Astrocyte of the spinal cord (primary cell): ENCODE measurements at regions not wholly inside any gene's neighbourhood (a gene's known extent, or its start where the extent isn't known, plus 50 kb on each side); places are given as distances from the start of the nearest gene placed in this dataset.

Source experiments
- DNase-seq: peaks from one replicate; pipeline ENCODE4 v3.0.0; 2011; ENCODE audit warnings: low read depth, low spot score
- H3K4me3 ChIP-seq: 2 replicates; pipeline ENCODE4 v1.5.1; 2011; ENCODE audit warnings: low read depth, mild to moderate bottlenecking, low read length, moderate library complexity
- in situ Hi-C: cut with HindIII; loops from 2 replicates; pipeline ENCODE4 v1.10.0; 2017; ENCODE audit warnings: low sequenced_read_pairs
- TF ChIP-seq, protein P1 (sequence below): IDR thresholded peaks from 2 replicates; pipeline ENCODE4 v1.5.1; 2012; ENCODE audit warnings: low read depth, mild to moderate bottlenecking, low read length, inconsistent platforms

DNA sequence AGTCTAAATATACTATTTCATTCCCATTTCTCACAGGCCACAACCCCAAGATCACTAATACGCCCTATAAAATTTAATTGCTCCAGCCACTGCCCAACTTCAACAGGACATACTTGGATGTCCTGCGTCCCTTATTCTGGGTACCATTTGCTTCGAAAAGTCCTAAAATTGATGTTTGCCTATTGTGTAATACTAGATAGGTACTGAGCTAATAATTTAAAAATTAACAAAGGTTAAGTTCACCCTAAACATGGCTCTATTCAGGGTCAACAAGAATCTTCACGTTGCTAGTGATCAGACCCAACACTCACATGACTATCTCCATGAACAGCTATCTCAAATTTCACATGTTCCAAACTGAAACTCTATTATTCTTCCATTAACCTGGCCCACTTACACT, 296.4 kb upstream of the RND3 start:
- TF ChIP-seq, protein P1, sequence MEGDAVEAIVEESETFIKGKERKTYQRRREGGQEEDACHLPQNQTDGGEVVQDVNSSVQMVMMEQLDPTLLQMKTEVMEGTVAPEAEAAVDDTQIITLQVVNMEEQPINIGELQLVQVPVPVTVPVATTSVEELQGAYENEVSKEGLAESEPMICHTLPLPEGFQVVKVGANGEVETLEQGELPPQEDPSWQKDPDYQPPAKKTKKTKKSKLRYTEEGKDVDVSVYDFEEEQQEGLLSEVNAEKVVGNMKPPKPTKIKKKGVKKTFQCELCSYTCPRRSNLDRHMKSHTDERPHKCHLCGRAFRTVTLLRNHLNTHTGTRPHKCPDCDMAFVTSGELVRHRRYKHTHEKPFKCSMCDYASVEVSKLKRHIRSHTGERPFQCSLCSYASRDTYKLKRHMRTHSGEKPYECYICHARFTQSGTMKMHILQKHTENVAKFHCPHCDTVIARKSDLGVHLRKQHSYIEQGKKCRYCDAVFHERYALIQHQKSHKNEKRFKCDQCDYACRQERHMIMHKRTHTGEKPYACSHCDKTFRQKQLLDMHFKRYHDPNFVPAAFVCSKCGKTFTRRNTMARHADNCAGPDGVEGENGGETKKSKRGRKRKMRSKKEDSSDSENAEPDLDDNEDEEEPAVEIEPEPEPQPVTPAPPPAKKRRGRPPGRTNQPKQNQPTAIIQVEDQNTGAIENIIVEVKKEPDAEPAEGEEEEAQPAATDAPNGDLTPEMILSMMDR = no peak
- no peak overlapping the region for H3K4me3 ChIP-seq
- no peak for DNase-seq
- in situ Hi-C loops = no loop called here

DNA sequence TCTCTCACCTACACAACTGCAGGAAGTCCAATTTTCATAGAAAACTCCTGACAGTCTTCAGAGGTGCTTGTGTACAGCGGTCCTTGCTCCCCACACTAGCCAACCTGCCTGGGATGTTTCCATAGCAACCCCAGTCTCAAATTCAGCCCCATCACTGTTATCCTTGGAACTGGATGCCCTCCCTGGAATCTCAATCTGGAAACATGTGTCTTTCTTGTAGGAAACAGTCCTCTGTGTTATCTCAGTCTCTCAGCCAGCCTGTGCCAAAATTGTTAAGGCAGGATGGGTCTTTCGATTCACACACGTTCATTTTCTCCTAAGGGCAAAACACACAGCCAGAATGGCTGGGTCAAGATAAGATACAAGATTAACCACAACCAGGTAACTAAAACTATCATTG, 295.5 kb upstream of the RND3 start:
- H3K4me3 ChIP-seq = no peak overlapping the region
- DNase-seq = no peak
- TF ChIP-seq, protein P1 = no peak
- in situ Hi-C loops = no loop called here

DNA sequence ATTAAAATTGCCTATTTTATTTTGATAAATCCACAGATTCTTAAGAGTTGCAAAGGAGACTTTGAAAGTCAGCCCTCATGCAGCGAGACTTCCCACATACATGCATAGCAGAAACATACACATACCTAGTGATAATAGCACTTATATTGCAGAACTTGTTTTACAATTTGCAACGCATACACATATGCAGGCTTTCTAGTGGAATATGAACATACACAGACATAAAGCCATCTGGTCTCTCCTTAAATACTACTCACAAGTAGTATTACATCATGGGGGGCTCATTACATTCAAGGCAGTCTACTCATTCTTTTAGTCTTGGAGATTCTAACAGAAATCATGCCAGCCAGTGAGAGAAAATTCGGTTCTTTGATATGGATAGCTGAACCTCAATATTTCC, 295.1 kb upstream of the RND3 start:
- TF ChIP-seq, protein P1 = no peak

DNA sequence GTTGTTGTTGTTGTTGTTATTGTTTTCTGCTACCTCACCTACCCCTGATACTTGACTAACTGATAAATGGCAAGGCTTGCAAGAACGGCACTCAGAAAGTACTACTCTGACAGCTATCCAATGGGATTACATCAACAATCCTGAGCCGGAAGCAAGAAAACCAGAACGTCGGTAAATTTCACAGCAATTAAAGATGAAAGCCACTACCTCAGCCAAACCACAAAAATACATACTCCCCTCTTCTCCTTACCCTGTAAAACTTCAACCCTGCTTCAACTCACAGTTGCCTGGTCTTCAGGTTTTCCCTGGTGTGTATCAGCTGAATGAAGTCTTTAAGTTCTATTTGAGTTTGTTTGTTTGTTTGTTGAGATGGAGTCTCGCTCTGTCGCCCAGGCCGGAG, 293.7 kb upstream of the RND3 start:
- H3K4me3 ChIP-seq = no peak overlapping the region
- DNase-seq = no peak
- TF ChIP-seq, protein P1 = no peak
- in situ Hi-C loops = no loop called here

More for the DNA sequence above, 295.1 kb upstream of the RND3 start:
- in situ Hi-C loops = no loop called here
- H3K4me3 ChIP-seq = no peak overlapping the region
- DNase-seq = no peak

DNA sequence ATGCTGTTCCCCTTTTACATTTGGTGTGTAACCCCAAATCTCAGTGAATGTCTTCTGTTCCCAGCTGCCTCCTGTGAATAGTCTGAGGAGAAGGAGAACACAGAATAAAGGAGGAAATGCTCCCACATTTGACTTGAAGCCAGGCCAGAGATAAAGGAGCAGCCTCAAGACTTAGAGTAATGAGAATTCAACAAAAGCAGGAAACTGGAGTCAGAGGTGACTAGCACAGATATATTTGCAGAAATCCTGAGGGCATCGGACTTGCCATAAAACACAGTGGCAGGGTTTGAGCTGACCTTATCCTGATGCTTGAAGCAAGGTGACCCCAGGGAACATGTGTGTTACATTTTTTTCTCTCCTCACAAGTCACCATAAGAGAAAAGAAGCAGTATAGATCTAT, 291.4 kb upstream of the RND3 start:
- in situ Hi-C loops = no loop called here
- DNase-seq = no peak
- no peak overlapping the region for H3K4me3 ChIP-seq
- TF ChIP-seq, protein P1 = no peak

DNA sequence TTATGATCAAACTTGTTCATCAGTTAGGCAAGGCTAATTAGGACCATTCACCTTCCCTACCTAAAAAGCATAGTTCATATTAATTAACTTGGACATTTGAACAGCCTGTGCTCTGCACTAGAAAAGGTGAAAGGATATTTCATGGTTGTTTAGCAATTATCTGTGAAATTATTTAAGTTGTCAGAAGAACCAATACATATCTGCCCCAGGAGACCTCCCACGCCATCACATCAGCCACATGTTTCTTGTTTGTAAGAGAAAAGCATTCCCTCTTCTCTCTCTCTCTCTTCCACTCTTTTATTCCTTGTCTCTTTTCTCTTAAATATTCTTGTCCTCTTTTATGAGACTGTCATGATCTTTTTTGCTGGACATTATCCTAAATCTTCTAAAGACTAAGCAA, 282.0 kb upstream of the RND3 start:
- no peak overlapping the region for H3K4me3 ChIP-seq
- DNase-seq = no peak
- in situ Hi-C loops = no loop called here
- TF ChIP-seq, protein P1 = no peak
